Calu3 (cell line): ENCODE measurements at regions not wholly inside any gene's neighbourhood (a gene's known extent, or its start where the extent isn't known, plus 50 kb on each side); places are given as distances from the start of the nearest gene placed in this dataset.

Experiments used
- BruUV-seq: library from RNA; stranded (reverse); fragments of 400-500 nt; replicated peaks from 2 replicates; lab custom pipeline; 2021; lab: Mats Ljungman, UMichigan
- CTCF ChIA-PET: fragments of 300-600 bp; sonication (Branson Sonifier 250); formaldehyde crosslinking; loops from one replicate; lab custom pipeline; 2022; ENCODE audit warnings: antibody characterized with exemption; lab: Charles Lee
- DNase-seq: peaks from one replicate; pipeline ENCODE4 v3.0.0; 2022
- H3K27ac Mint-ChIP-seq: one replicate; pipeline ENCODE4 v1.8.0; 2022; ENCODE audit warnings: mixed read lengths; ENCODE audit not compliant: unreplicated experiment
- H3K27me3 Mint-ChIP-seq: one replicate; pipeline ENCODE4 v1.8.0; 2022; ENCODE audit warnings: mixed read lengths; ENCODE audit not compliant: unreplicated experiment
- H3K36me3 Mint-ChIP-seq: one replicate; pipeline ENCODE4 v1.8.0; 2022; ENCODE audit warnings: mild to moderate bottlenecking, moderate library complexity, mixed read lengths; ENCODE audit not compliant: insufficient read depth, unreplicated experiment
- H3K4me1 Mint-ChIP-seq: one replicate; pipeline ENCODE4 v1.8.0; 2022; ENCODE audit warnings: mild to moderate bottlenecking, low read depth, mixed read lengths; ENCODE audit not compliant: unreplicated experiment
- H3K4me3 Mint-ChIP-seq: one replicate; pipeline ENCODE4 v1.8.0; 2022; ENCODE audit warnings: mild to moderate bottlenecking, low read depth, moderate library complexity, mixed read lengths; ENCODE audit not compliant: unreplicated experiment
- H3K9me3 Mint-ChIP-seq: one replicate; pipeline ENCODE4 v1.8.0; 2022; ENCODE audit warnings: low read depth, mixed read lengths; ENCODE audit not compliant: unreplicated experiment
- CTCF ChIP-seq: fragments of 200-600 bp; IDR thresholded peaks from one replicate; pipeline ENCODE4 v1.8.0; 2022; ENCODE audit warnings: antibody characterized with exemption; ENCODE audit not compliant: unreplicated experiment
- intact Hi-C: fragments of 100-400 bp; cut with micrococcal nuclease; formaldehyde crosslinking; loops from one replicate; pipeline ENCODE4 v1.10.0; 2022; ENCODE audit not compliant: unreplicated experiment

GRCh38 chr3:71955240-71956068 lies 170.5 kb upstream of the PROK2 start:
- H3K9me3 Mint-ChIP-seq = no peaks in the 10 kb centered on the region
- CTCF ChIA-PET = interaction anchor here (0.6 to 1.7 kb wide), 4 partner anchors 20 to 867 kb away, joined by 3 to 9 read pairs (median 3); no protein-coding TSS in a partner anchor
- BruUV-seq = no TSS peak
- H3K27ac Mint-ChIP-seq = no peak overlapping the region
- H3K4me3 Mint-ChIP-seq = no peak overlapping the region
- H3K27me3 Mint-ChIP-seq = peaks cover 55% of the 10 kb centered on the region
- TF ChIP-seq CTCF = peak; percentile 50
- intact Hi-C loops = loop anchor here (1.0 to 2.0 kb wide), 2 partner anchors 863 to 867 kb away; no protein-coding TSS in a partner anchor
- no peaks in the 10 kb centered on the region for H3K4me1 Mint-ChIP-seq
- no peaks in the 10 kb centered on the region for H3K36me3 Mint-ChIP-seq
- DNase-seq = peak; percentile 64

GRCh38 chr3:71951842-71952241 lies 166.9 kb upstream of the PROK2 start:
- no peaks in the 10 kb centered on the region for H3K36me3 Mint-ChIP-seq
- H3K9me3 Mint-ChIP-seq = no peaks in the 10 kb centered on the region
- no peaks in the 10 kb centered on the region for H3K4me1 Mint-ChIP-seq
- no peak for DNase-seq
- no peak for TF ChIP-seq CTCF
- no peak overlapping the region for H3K27ac Mint-ChIP-seq
- intact Hi-C loops = no loop called here
- CTCF ChIA-PET = no interaction called here
- no TSS peak for BruUV-seq
- peaks cover 63% of the 10 kb centered on the region for H3K27me3 Mint-ChIP-seq
- no peak overlapping the region for H3K4me3 Mint-ChIP-seq

DNA sequence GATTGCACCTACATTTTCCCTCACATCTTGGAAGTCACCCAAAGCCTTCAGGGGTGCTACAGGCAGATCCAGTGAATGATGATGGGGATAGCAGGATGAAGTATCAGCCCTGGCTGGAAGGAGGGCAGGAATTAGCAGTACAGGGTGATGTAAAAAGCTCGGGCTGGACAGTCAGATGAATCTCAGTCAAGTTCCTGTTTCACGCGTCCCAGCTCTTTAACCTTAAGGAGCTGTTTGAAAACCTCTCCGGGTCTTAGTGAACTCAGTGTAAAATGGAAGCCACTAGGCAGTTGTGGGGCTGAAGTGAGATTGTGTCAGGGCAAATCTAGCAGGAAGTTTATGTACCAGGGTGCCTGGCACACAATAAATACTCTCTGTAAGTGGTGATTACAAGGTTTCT lies 166.4 kb upstream of the PROK2 start:
- no peaks in the 10 kb centered on the region for H3K36me3 Mint-ChIP-seq
- no peak overlapping the region for H3K27ac Mint-ChIP-seq
- BruUV-seq = no TSS peak
- H3K27me3 Mint-ChIP-seq = peaks cover 68% of the 10 kb centered on the region
- no peaks in the 10 kb centered on the region for H3K9me3 Mint-ChIP-seq
- no peak for TF ChIP-seq CTCF
- H3K4me3 Mint-ChIP-seq = no peak overlapping the region
- CTCF ChIA-PET = interaction anchor here (1.2 kb wide), 1 partner anchor 13 kb away, joined by 3 read pairs; no protein-coding TSS in a partner anchor
- DNase-seq = no peak
- intact Hi-C loops = no loop called here
- no peaks in the 10 kb centered on the region for H3K4me1 Mint-ChIP-seq

- no peak for DNase-seq
- H3K4me3 Mint-ChIP-seq = no peak overlapping the region
- no peak overlapping the region for H3K27ac Mint-ChIP-seq
- CTCF ChIA-PET = no interaction called here
- no peaks in the 10 kb centered on the region for H3K36me3 Mint-ChIP-seq
- H3K27me3 Mint-ChIP-seq = peaks cover 85% of the 10 kb centered on the region
- BruUV-seq = no TSS peak
- no peaks in the 10 kb centered on the region for H3K4me1 Mint-ChIP-seq
- intact Hi-C loops = no loop called here
- H3K9me3 Mint-ChIP-seq = no peaks in the 10 kb centered on the region
- no peak for TF ChIP-seq CTCF
Observed at GRCh38 chr3:71949442-71949841, 164.5 kb upstream of the PROK2 start.
